GM12873 (cell line): ENCODE measurements at regions not wholly inside any gene's neighbourhood (a gene's known extent, or its start where the extent isn't known, plus 50 kb on each side); places are given as distances from the start of the nearest gene placed in this dataset.

Experiments used
- CTCF ChIP-seq: IDR thresholded peaks from 2 replicates; pipeline ENCODE4 v1.5.1; 2012; ENCODE audit warnings: low read depth, mild to moderate bottlenecking, moderate library complexity, low read length, control low read depth; ENCODE audit not compliant: insufficient read depth; ENCODE audit errors: missing control alignments

- TF ChIP-seq CTCF: no peak
Measured at GRCh38 chr11:88061111-88061510, 114.1 kb downstream of the RAB38 start.

- TF ChIP-seq CTCF: no peak
Measured at GRCh38 chr11:88059326-88059725, 115.9 kb downstream of the RAB38 start.

DNA sequence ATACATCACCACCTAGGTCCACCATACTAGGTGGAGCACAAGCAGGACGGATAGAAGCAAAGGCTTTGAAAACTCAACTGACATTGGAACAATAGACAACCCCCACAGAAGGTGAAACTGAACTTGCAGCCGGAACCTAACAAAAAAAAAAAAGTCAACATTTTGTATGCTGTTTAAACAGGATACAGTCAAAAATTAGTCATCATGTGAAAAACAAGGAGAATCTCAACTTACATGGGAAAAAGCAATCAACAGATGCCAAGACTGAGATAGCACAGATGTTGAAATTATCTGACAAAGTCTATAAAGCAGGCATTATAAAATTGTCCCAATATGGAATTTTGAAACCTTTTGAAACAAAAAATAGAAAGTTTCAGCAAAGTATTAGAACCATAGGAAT, 123.8 kb downstream of the RAB38 start:
- no peak for TF ChIP-seq CTCF

DNA sequence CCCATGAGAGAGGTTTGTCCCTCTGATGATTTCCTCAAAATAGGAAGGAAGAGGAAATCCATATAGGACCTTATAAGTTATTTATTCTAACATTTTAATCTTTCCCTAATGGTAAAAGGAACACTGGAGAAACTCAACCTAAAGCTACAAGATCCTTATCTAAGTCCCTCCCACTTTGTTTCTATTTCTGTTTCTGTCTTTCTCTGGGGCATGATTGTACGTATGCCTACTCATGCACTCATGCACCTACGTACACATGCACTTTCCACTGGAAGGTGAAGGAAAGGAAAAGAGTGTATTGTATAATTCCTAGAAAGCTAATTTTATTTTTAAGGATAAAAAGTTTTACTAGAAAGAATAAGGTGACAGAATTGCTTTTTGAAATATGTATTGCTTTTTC, 125.0 kb downstream of the RAB38 start:
- no peak for TF ChIP-seq CTCF

GRCh38 chr11:88043149-88043548, 132.1 kb downstream of the RAB38 start:
- no peak for TF ChIP-seq CTCF

DNA sequence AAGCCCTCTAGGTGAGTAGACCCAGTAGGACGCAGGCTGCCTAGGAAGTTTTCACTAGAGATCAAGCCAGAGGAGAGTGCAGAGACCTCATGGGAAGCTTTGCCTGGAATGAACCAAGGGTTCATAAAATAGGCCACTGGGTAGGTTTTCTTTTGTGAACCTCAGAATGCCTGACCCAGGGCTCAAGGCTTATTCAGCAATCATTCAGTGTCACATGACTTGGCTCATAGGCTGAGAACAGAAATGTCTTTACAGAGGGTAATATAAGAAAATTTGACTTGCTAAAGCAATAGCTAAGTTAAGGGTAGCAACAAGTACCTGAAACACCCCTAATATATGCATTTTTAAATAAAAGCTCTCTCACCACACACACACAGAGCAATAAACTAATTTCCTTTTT, 132.6 kb downstream of the RAB38 start:
- no peak for TF ChIP-seq CTCF

GRCh38 chr11:88042238-88042637, 133.0 kb downstream of the RAB38 start:
- TF ChIP-seq CTCF: no peak

DNA sequence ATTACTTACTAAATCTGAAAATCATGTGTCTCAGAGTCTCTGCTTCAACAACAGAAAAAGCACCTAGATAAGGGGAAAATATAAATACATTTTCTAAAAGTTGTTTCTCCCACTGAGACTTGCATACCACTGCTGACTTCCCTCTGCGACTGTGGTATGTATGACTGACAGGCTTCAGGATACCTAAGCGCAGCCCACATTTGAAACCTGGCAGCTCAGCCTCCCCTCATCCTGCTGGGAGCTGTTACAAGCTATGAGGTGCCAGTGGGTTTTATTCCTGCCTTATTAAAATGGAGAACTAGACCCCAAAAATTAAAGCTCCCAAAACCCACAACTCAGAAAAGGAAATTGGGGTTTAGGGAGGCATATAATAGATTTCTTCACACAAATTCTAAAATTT, 133.6 kb downstream of the RAB38 start:
- TF ChIP-seq CTCF: no peak
